K562 (cell line): ENCODE measurements at regions not wholly inside any gene's neighbourhood (a gene's known extent, or its start where the extent isn't known, plus 50 kb on each side); places are given as distances from the start of the nearest gene placed in this dataset.

Source experiments
- ATAC-seq: fragments of 200-7000 bp; cut with Tn5 transposase; 3 replicates; pipeline ENCODE4 v1.9.1; 2020; ENCODE audit warnings: moderate library complexity
- BruUV-seq: library from RNA; stranded (reverse); fragments of 400-500 nt; replicated peaks from 2 replicates; lab custom pipeline; 2021; lab: Mats Ljungman, UMichigan
- CTCF ChIA-PET: fragments of 300-600 bp; formaldehyde crosslinking; extraction: SDS; loops from one replicate; lab custom pipeline; 2021; ENCODE audit warnings: low intra/inter-chr PET ratio; lab: Yijun Ruan, JAX
- POLR2A ChIA-PET: fragments of 300-600, 350-650 bp; sonication (Branson Sonifier 250); formaldehyde crosslinking; extraction: SDS; loops from one replicate; lab custom pipeline; 2021; ENCODE audit warnings: antibody characterized with exemption, inconsistent platforms; lab: Yijun Ruan, JAX
- DNase-seq, 4 experiments: peaks; one replicate each; pipeline versions ENCODE4 v3.0.0 to v3.0.0-alpha.2; 2011 to 2018; ENCODE audit warnings: low spot score in 3 of 4, mixed read lengths in 3 of 4; ENCODE audit errors: extremely low read depth in 1 of 4
- FAIRE-seq: peaks from 2 replicates; lab custom pipeline; 2011; peaks lifted over from hg19 to GRCh38; lab: Jason Lieb, UNC
- H2AFZ ChIP-seq: 2 replicates; pipeline ENCODE4 v1.6.0; 2011; ENCODE audit warnings: low read depth, low read length, control low read depth, inconsistent platforms
- H3K27ac ChIP-seq: fragments of 200-600 bp; 3 replicates; pipeline ENCODE4 v1.8.0; 2011; ENCODE audit warnings: low read depth, mild to moderate bottlenecking, control low read depth, inconsistent platforms, low read length, moderate library complexity, mixed read lengths; ENCODE audit errors: extremely low read depth
- H3K27me3 ChIP-seq, 2 experiments: fragments of 300-600 bp in 1 of 2; 2 replicates in 1 of 2; 3 replicates in 1 of 2; pipeline versions ENCODE4 v1.6.0 to v1.8.0; 2011; ENCODE audit warnings: inconsistent platforms in 2 of 2, low read length in 2 of 2, mild to moderate bottlenecking in 1 of 2, mixed read lengths in 1 of 2, moderate library complexity in 1 of 2; ENCODE audit not compliant: control insufficient read depth in 2 of 2, insufficient read depth in 2 of 2
- H3K36me3 ChIP-seq: fragments of 300-600 bp; 3 replicates; pipeline ENCODE4 v1.8.0; 2011; ENCODE audit warnings: mild to moderate bottlenecking, low read length, inconsistent platforms; ENCODE audit not compliant: control insufficient read depth, insufficient read depth
- H3K4me1 ChIP-seq, 2 experiments: fragments of 200-600 bp in 1 of 2; replicated peaks in 1 of 2; 2 replicates in 1 of 2; 3 replicates in 1 of 2; pipeline versions ENCODE4 v1.5.1 to v1.8.0; 2011; ENCODE audit warnings: inconsistent platforms in 2 of 2, low read length in 2 of 2, mild to moderate bottlenecking in 1 of 2, mixed read lengths in 1 of 2, moderate library complexity in 1 of 2; ENCODE audit not compliant: control insufficient read depth in 2 of 2, insufficient read depth in 2 of 2
- H3K4me2 ChIP-seq: 2 replicates; pipeline ENCODE4 v1.6.1; 2011; ENCODE audit warnings: low read length, control low read depth, inconsistent platforms, mixed read lengths; ENCODE audit not compliant: insufficient read depth
- H3K4me3 ChIP-seq: fragments of 200-600 bp; sonication (generic), shearing (Covaris generic); 2 replicates; pipeline ENCODE4 v1.5.1; 2016; ENCODE audit warnings: control low read depth, inconsistent platforms
- H3K79me2 ChIP-seq: fragments of 200-600 bp; 3 replicates; pipeline ENCODE4 v1.8.0; 2011; ENCODE audit warnings: low read length, inconsistent platforms; ENCODE audit not compliant: control insufficient read depth, insufficient read depth
- H3K9ac ChIP-seq, 2 experiments: 2 replicates each; pipeline versions ENCODE4 v1.6.0 to v1.6.1; 2011; ENCODE audit warnings: low read depth in 2 of 2, low read length in 2 of 2, control low read depth in 1 of 2, inconsistent platforms in 1 of 2, mild to moderate bottlenecking in 1 of 2, mixed read lengths in 1 of 2; ENCODE audit not compliant: insufficient read depth in 1 of 2
- H3K9me1 ChIP-seq: one replicate; pipeline ENCODE4 v1.6.0; 2011; ENCODE audit warnings: inconsistent platforms, mild to moderate bottlenecking, low read length, moderate library complexity; ENCODE audit not compliant: control insufficient read depth, insufficient read depth
- H3K9me3 ChIP-seq: replicated peaks from 2 replicates; pipeline ENCODE4 v1.5.1; 2011; ENCODE audit warnings: low read depth, low read length, inconsistent platforms; ENCODE audit not compliant: control insufficient read depth, insufficient read depth
- H4K20me1 ChIP-seq: replicated peaks from 2 replicates; pipeline ENCODE4 v1.6.1; 2011; ENCODE audit warnings: low read length, inconsistent platforms, mixed read lengths; ENCODE audit not compliant: control insufficient read depth, insufficient read depth
- ARHGAP35 ChIP-seq: fragments of 450-650 bp; IDR thresholded peaks from 2 replicates; pipeline ENCODE4 v1.6.1; 2018; ENCODE audit not compliant: partially characterized antibody
- MYBL2 ChIP-seq, 2 experiments: fragments of 450-650 bp in 1 of 2; sonication (generic) in 1 of 2; formaldehyde crosslinking in 1 of 2; IDR thresholded peaks; 2 replicates each; pipeline versions ENCODE4 v1.6.1 to v1.8.1; 2017 to 2022; ENCODE audit warnings: borderline replicate concordance in 1 of 2, inconsistent platforms in 1 of 2, low read depth in 1 of 2, mild to moderate bottlenecking in 1 of 2, missing genetic modification reagents in 1 of 2, moderate library complexity in 1 of 2
- NCOR1 ChIP-seq: fragments of 450-650 bp; IDR thresholded peaks from 2 replicates; pipeline ENCODE4 v1.6.1; 2016; ENCODE audit warnings: mild to moderate bottlenecking, moderate library complexity
- OTX1 ChIP-seq: fragments of 450-650 bp; formaldehyde crosslinking; IDR thresholded peaks from 2 replicates; pipeline ENCODE4 v1.4.0; 2022; ENCODE audit warnings: mild to moderate bottlenecking
- ZNF274 ChIP-seq: IDR thresholded peaks from 2 replicates; pipeline ENCODE4 v1.6.1; 2011; ENCODE audit warnings: low read depth, mild to moderate bottlenecking, low read length, moderate library complexity, borderline replicate concordance
- ZNF3 ChIP-seq: fragments of 250-450 bp; sonication (Bioruptor Pico); IDR thresholded peaks from 2 replicates; pipeline ENCODE4 v1.5.0; 2021; ENCODE audit warnings: mild to moderate bottlenecking, moderate library complexity
- ZNF76 ChIP-seq: fragments of 250-450 bp; sonication (Bioruptor Pico); IDR thresholded peaks from 2 replicates; pipeline ENCODE4 v1.4.0; 2020; ENCODE audit warnings: mild to moderate bottlenecking, moderate library complexity, borderline replicate concordance
- WGBS: fragments of 100-300 bp; shearing (Covaris generic); methylation state at CpG from one replicate; pipeline ENCODE4 v1.1.6; 2016; ENCODE audit warnings: low coverage, mixed read lengths; ENCODE audit not compliant: insufficient coverage; ENCODE audit errors: missing lambda C conversion rate; 5-methylcytosine and 5-hydroxymethylcytosine counted together
- in situ Hi-C: fragments of 300-500 bp; cut with MboI; formaldehyde crosslinking; loops from 4 replicates; pipeline ENCODE4 v1.15.0; 2018; ENCODE audit warnings: inconsistent platforms, mixed read lengths
- intact Hi-C: fragments of 100-400 bp; cut with micrococcal nuclease; formaldehyde crosslinking; loops from 2 replicates; pipeline ENCODE4 v1.14.2; 2022
- TF ChIP-seq, protein P1 (sequence below): fragments of 450-650 bp; conservative IDR thresholded peaks from 2 replicates; pipeline ENCODE4 v1.6.1; 2016; ENCODE audit warnings: missing genetic modification characterization, low read depth, mild to moderate bottlenecking, control low read depth, missing compliant biosample characterization
- TF ChIP-seq, protein P2 (sequence below): fragments of 450-650 bp; IDR thresholded peaks from 2 replicates; pipeline ENCODE4 v1.6.1; 2017; ENCODE audit warnings: antibody characterized with exemption, mild to moderate bottlenecking

DNA sequence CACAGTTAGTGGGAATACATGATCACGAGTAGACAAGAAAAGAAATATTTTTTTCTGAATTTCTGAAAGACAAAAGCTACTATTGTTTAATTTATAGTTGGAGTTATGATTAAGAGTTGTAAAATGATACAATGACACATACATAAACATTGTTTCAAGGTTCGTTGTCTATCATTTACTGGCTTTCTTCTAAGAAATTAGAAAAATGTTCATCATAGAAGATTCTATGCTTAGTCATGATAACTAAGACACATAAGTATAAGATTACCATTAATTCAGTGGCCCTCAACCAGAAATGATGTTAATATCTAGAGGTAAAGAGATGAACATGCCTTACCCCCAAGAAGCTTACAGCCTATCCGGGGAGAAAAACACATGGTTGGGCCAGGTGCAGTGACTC lies 1832.8 kb upstream of the PRR20A start (continued):
- no peak for TF ChIP-seq OTX1 (CRISPR knock-in tag)
- no peak for TF ChIP-seq NCOR1
- no peak for TF ChIP-seq MYBL2 (IDR thresholded peaks at IDR 0.05; ENCODE audit: low read depth)
- no peak for TF ChIP-seq MYBL2 (CRISPR knock-in tag; IDR thresholded peaks at IDR 0.05; ENCODE audit: borderline replicate concordance)
- TF ChIP-seq, protein P1, sequence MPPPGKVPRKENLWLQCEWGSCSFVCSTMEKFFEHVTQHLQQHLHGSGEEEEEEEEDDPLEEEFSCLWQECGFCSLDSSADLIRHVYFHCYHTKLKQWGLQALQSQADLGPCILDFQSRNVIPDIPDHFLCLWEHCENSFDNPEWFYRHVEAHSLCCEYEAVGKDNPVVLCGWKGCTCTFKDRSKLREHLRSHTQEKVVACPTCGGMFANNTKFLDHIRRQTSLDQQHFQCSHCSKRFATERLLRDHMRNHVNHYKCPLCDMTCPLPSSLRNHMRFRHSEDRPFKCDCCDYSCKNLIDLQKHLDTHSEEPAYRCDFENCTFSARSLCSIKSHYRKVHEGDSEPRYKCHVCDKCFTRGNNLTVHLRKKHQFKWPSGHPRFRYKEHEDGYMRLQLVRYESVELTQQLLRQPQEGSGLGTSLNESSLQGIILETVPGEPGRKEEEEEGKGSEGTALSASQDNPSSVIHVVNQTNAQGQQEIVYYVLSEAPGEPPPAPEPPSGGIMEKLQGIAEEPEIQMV, result no peak

DNA sequence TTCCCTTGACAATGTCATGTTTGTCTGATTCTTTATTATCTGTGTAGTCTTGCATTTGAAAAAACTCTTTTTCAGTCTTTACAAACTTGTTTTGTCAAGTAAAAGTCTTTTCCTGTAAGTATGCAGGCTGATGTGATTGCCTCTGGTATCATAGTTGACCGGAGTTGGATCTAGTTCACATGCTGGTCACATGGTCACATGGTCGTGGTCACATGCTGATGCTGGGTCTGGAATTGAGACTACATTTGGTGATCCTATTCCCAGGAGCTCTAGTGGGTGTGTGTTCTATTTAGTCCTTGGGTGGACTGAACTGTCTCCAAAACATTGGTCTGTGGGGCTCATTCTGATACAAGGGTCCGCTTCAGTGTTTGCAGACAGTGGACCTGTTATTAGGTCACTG lies 1798.8 kb upstream of the PRR20A start:
- Histone ChIP-seq H3K9me3 (no peaks in the 10 kb centered on the region), H3K27ac (no peak overlapping the region), H3K4me3 (no peak overlapping the region), H3K4me2 (no peak overlapping the region), H3K9me1 (no peaks in the 10 kb centered on the region), H3K4me1 (no peaks in the 10 kb centered on the region), H3K79me2 (no peaks in the 10 kb centered on the region), H2AFZ (no peak overlapping the region), H3K9ac (no peak overlapping the region), H3K27me3 (no peaks in the 10 kb centered on the region), H3K36me3 (no peaks in the 10 kb centered on the region), H4K20me1 (no peaks in the 10 kb centered on the region)
- in situ Hi-C loops, result loop anchor here (10.0 kb wide), 1 partner anchor 597 kb away; no protein-coding TSS in a partner anchor
- no TSS peak for BruUV-seq
- ChIA-PET POLR2A (no interaction called here), CTCF (no interaction called here)
- FAIRE-seq (no peak), DNase-seq (no peak), ATAC-seq (no peak)
- TF ChIP-seq ZNF274 (no peak), ZNF3 (CRISPR knock-in tag) (no peak), ARHGAP35 (no peak), ZNF76 (CRISPR knock-in tag) (no peak)
- TF ChIP-seq, protein P2, sequence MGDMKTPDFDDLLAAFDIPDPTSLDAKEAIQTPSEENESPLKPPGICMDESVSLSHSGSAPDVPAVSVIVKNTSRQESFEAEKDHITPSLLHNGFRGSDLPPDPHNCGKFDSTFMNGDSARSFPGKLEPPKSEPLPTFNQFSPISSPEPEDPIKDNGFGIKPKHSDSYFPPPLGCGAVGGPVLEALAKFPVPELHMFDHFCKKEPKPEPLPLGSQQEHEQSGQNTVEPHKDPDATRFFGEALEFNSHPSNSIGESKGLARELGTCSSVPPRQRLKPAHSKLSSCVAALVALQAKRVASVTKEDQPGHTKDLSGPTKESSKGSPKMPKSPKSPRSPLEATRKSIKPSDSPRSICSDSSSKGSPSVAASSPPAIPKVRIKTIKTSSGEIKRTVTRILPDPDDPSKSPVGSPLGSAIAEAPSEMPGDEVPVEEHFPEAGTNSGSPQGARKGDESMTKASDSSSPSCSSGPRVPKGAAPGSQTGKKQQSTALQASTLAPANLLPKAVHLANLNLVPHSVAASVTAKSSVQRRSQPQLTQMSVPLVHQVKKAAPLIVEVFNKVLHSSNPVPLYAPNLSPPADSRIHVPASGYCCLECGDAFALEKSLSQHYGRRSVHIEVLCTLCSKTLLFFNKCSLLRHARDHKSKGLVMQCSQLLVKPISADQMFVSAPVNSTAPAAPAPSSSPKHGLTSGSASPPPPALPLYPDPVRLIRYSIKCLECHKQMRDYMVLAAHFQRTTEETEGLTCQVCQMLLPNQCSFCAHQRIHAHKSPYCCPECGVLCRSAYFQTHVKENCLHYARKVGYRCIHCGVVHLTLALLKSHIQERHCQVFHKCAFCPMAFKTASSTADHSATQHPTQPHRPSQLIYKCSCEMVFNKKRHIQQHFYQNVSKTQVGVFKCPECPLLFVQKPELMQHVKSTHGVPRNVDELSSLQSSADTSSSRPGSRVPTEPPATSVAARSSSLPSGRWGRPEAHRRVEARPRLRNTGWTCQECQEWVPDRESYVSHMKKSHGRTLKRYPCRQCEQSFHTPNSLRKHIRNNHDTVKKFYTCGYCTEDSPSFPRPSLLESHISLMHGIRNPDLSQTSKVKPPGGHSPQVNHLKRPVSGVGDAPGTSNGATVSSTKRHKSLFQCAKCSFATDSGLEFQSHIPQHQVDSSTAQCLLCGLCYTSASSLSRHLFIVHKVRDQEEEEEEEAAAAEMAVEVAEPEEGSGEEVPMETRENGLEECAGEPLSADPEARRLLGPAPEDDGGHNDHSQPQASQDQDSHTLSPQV, result no peak
- intact Hi-C loops, result no loop called here
- 0% methylated on average over 2 of the region's 3 CpGs for WGBS
